Kidney (tissue), 13 donors: ENCODE measurements at regions not wholly inside any gene's neighbourhood (a gene's known extent, or its start where the extent isn't known, plus 50 kb on each side); places are given as distances from the start of the nearest gene placed in this dataset.

Source experiments
- DNase-seq, 5 donors: peaks; one replicate each; pipeline ENCODE4 v3.0.0-alpha.2; 2013 to 2020
- FAIRE-seq: peaks from 2 replicates; lab custom pipeline; 2012; peaks lifted over from hg19 to GRCh38; lab: Jason Lieb, UNC
- H3K27ac ChIP-seq, 2 donors: one replicate each; pipeline ENCODE4 v1.7.0; 2013; ENCODE audit warnings: low read depth in 2 of 2, low read length in 2 of 2, inconsistent platforms in 1 of 2
- H3K27me3 ChIP-seq: one replicate; pipeline ENCODE4 v1.7.1; 2013; ENCODE audit warnings: low read length, inconsistent platforms; ENCODE audit not compliant: control insufficient read depth, insufficient read depth
- H3K36me3 ChIP-seq, 3 donors: one replicate each; pipeline versions ENCODE4 v1.7.0 to v1.7.1; 2013; ENCODE audit warnings: low read length in 3 of 3, control low read depth in 1 of 3, inconsistent platforms in 1 of 3; ENCODE audit not compliant: insufficient read depth in 3 of 3, control insufficient read depth in 2 of 3
- H3K4me1 ChIP-seq, 3 donors: one replicate each; pipeline versions ENCODE4 v1.7.0 to v1.7.1; 2013; ENCODE audit warnings: low read length in 3 of 3, inconsistent platforms in 1 of 3, low read depth in 1 of 3; ENCODE audit not compliant: control insufficient read depth in 2 of 3, insufficient read depth in 2 of 3
- H3K4me3 ChIP-seq, 3 donors: one replicate each; pipeline versions ENCODE4 v1.7.0 to v1.8.1; 2013; ENCODE audit warnings: low read length in 3 of 3, control low read depth in 1 of 3, inconsistent platforms in 1 of 3
- H3K9ac ChIP-seq, 3 donors: one replicate each; pipeline versions ENCODE4 v1.7.0 to v1.7.1; 2013; ENCODE audit warnings: low read length in 3 of 3, control low read depth in 1 of 3, inconsistent platforms in 1 of 3
- H3K9me3 ChIP-seq, 3 donors: one replicate each; pipeline versions ENCODE4 v1.7.0 to v1.7.1; 2013; ENCODE audit warnings: low read length in 3 of 3, control low read depth in 1 of 3, inconsistent platforms in 1 of 3; ENCODE audit not compliant: control insufficient read depth in 2 of 3, insufficient read depth in 1 of 3
- CTCF ChIP-seq: IDR thresholded peaks from 3 replicates; pipeline ENCODE4 v1.5.1; 2012; ENCODE audit warnings: mild to moderate bottlenecking, moderate library complexity, borderline replicate concordance; ENCODE audit not compliant: insufficient read depth; ENCODE audit errors: extremely low read depth
- intact Hi-C: fragments of 100-400 bp; cut with DNase I; formaldehyde crosslinking; loops from one replicate; pipeline ENCODE4 v1.11.1; 2022
- donor health status: control.
- donor health status: control.
- donor health status: control.
- donor health status: control.
- donor health status: control.
- donor health status: DM: yes; HTN: yes; CAD: no.
- donor health status: Normal renal cell carcinoma (clear cell type).

- no peaks in the 10 kb centered on the region for H3K9me3 ChIP-seq
- intact Hi-C loops = no loop called here
- no peaks in the 10 kb centered on the region for H3K36me3 ChIP-seq
- DNase-seq (no peak), FAIRE-seq (no peak)
- no peak overlapping the region for H3K27ac ChIP-seq
- no peak overlapping the region for H3K9ac ChIP-seq
- no peak for TF ChIP-seq CTCF
- H3K4me1 ChIP-seq = no peaks in the 10 kb centered on the region
- H3K4me3 ChIP-seq = no peak overlapping the region
- no peaks in the 10 kb centered on the region for H3K27me3 ChIP-seq
These were observed 527.6 kb upstream of the FAM47C start for GRCh38 chrX:36480441-36480990.

GRCh38 chrX:36501169-36501702 lies 506.9 kb upstream of the FAM47C start:
- H3K36me3 ChIP-seq = no peaks in the 10 kb centered on the region
- no peaks in the 10 kb centered on the region for H3K4me1 ChIP-seq
- H3K9me3 ChIP-seq = no peaks in the 10 kb centered on the region
- FAIRE-seq (no peak), DNase-seq (no peak)
- H3K27me3 ChIP-seq = no peaks in the 10 kb centered on the region
- TF ChIP-seq CTCF = no peak
- intact Hi-C loops = no loop called here
- H3K4me3 ChIP-seq = no peak overlapping the region
- no peak overlapping the region for H3K27ac ChIP-seq
- H3K9ac ChIP-seq = no peak overlapping the region

GRCh38 chrX:36504625-36505024 lies 503.5 kb upstream of the FAM47C start:
- Histone ChIP-seq H3K4me1 (no peaks in the 10 kb centered on the region), H3K9me3 (peaks cover 0 to 2% (median 0%) of the 10 kb centered on the region in 3 donors), H3K4me3 (no peak overlapping the region), H3K9ac (no peak overlapping the region), H3K27ac (no peak overlapping the region), H3K27me3 (no peaks in the 10 kb centered on the region), H3K36me3 (no peaks in the 10 kb centered on the region)
- FAIRE-seq (no peak), DNase-seq (no peak)
- intact Hi-C loops = no loop called here
- TF ChIP-seq CTCF = no peak

GRCh38 chrX:36508042-36508441 lies 500.1 kb upstream of the FAM47C start:
- Histone ChIP-seq H3K27ac (no peak overlapping the region), H3K4me1 (no peaks in the 10 kb centered on the region), H3K9ac (no peak overlapping the region), H3K27me3 (no peaks in the 10 kb centered on the region), H3K9me3 (peaks cover 0 to 2% (median 0%) of the 10 kb centered on the region in 3 donors), H3K4me3 (no peak overlapping the region), H3K36me3 (no peaks in the 10 kb centered on the region)
- DNase-seq = no peak
- intact Hi-C loops = no loop called here
- no peak for FAIRE-seq
- no peak for TF ChIP-seq CTCF
